Gastrocnemius medialis (tissue), 4 donors: ENCODE measurements at regions not wholly inside any gene's neighbourhood (a gene's known extent, or its start where the extent isn't known, plus 50 kb on each side); places are given as distances from the start of the nearest gene placed in this dataset.

Source experiments
- POLR2A ChIP-seq, 2 donors: fragments of 450-650 bp; IDR thresholded peaks; one replicate each; pipeline ENCODE4 v1.6.1; 2017; ENCODE audit warnings: antibody characterized with exemption in 2 of 2, mild to moderate bottlenecking in 2 of 2, moderate library complexity in 2 of 2
- TF ChIP-seq, protein P1 (sequence below), 5 experiments: fragments of 450-650 bp in 3 of 5; fragments of 200-600 bp in 2 of 5; sonication (generic) in 2 of 5; IDR thresholded peaks in 4 of 5; conservative IDR thresholded peaks in 1 of 5; 1 replicate in 4 of 5; 2 replicates in 1 of 5; pipeline ENCODE4 v1.5.1; 2016 to 2019; ENCODE audit warnings: antibody characterized with exemption in 5 of 5, mild to moderate bottlenecking in 3 of 5, moderate library complexity in 3 of 5

DNA sequence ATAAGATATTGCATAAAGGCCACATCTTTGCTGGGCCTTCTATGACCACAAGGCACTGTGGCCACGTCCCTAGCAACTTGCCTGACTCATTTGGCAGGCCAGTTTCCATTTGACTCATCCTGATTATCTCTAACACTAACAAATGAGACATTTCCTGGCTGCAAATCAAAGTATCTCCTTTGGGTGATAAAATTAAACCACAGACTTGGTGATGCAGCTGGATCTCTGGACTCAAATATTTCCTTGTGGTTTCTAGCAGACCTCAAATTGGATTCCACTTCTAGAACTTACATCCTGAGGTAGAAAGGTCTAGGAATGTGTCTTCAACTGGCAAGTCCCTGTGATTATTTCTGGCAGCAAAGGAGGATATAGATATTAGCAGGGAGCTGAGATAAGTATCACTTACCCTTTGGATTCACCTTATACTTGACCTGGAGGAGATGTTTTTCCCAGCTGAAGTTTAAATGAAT, 167.9 kb upstream of the NXPH2 start:
- TF ChIP-seq, protein P1, sequence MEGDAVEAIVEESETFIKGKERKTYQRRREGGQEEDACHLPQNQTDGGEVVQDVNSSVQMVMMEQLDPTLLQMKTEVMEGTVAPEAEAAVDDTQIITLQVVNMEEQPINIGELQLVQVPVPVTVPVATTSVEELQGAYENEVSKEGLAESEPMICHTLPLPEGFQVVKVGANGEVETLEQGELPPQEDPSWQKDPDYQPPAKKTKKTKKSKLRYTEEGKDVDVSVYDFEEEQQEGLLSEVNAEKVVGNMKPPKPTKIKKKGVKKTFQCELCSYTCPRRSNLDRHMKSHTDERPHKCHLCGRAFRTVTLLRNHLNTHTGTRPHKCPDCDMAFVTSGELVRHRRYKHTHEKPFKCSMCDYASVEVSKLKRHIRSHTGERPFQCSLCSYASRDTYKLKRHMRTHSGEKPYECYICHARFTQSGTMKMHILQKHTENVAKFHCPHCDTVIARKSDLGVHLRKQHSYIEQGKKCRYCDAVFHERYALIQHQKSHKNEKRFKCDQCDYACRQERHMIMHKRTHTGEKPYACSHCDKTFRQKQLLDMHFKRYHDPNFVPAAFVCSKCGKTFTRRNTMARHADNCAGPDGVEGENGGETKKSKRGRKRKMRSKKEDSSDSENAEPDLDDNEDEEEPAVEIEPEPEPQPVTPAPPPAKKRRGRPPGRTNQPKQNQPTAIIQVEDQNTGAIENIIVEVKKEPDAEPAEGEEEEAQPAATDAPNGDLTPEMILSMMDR (IDR thresholded peaks at IDR 0.05 in 4 of 5, conservative IDR thresholded peaks at IDR 0.05 in 1 of 5) = no peak
- no peak for TF ChIP-seq POLR2A (IDR thresholded peaks at IDR 0.05)
